ENCODE measurements at regions not wholly inside any gene's neighbourhood (a gene's known extent, or its start where the extent isn't known, plus 50 kb on each side); places are given as distances from the start of the nearest gene placed in this dataset.

GRCh38 chr1:109817881-109818270 is 54.2 kb upstream of the EPS8L3 start:
- no peak for TF ChIP-seq CTCF (IDR thresholded peaks at IDR 0.05; ENCODE audit: unreplicated experiment)
- Mint-ChIP-seq H3K36me3 (ENCODE audit: insufficient read depth) (peaks cover 2% of the 10 kb centered on the region), H3K27ac (no peak overlapping the region), H3K27me3 (peaks cover 4% of the 10 kb centered on the region), H3K9me3 (ENCODE audit: low read depth) (peaks cover 4% of the 10 kb centered on the region), H3K4me3 (ENCODE audit: low read depth) (no peak overlapping the region), H3K4me1 (ENCODE audit: low read depth) (no peaks in the 10 kb centered on the region)
- DNase-seq (ENCODE audit: low spot score, unreplicated experiment): no peak

GRCh38 chr1:109816975-109817535 is 53.3 kb upstream of the EPS8L3 start:
- Mint-ChIP-seq H3K27me3 (peaks cover 4% of the 10 kb centered on the region), H3K36me3 (ENCODE audit: insufficient read depth) (peaks cover 2% of the 10 kb centered on the region), H3K4me3 (ENCODE audit: low read depth) (no peak overlapping the region), H3K4me1 (ENCODE audit: low read depth) (no peaks in the 10 kb centered on the region), H3K27ac (peak overlapping the region; percentile 56), H3K9me3 (ENCODE audit: low read depth) (peaks cover 4% of the 10 kb centered on the region)
- no peak for DNase-seq (ENCODE audit: low spot score, unreplicated experiment)
- TF ChIP-seq CTCF (IDR thresholded peaks at IDR 0.05; ENCODE audit: unreplicated experiment): no peak

GRCh38 chr1:109816175-109816811 is 52.6 kb upstream of the EPS8L3 start:
- no peak for DNase-seq (ENCODE audit: low spot score, unreplicated experiment)
- TF ChIP-seq CTCF (IDR thresholded peaks at IDR 0.05; ENCODE audit: unreplicated experiment): no peak
- Mint-ChIP-seq H3K4me1 (ENCODE audit: low read depth) (no peaks in the 10 kb centered on the region), H3K9me3 (ENCODE audit: low read depth) (peaks cover 4% of the 10 kb centered on the region), H3K27me3 (peaks cover 4% of the 10 kb centered on the region), H3K36me3 (ENCODE audit: insufficient read depth) (peaks cover 2% of the 10 kb centered on the region), H3K27ac (no peak overlapping the region), H3K4me3 (ENCODE audit: low read depth) (no peak overlapping the region)

GRCh38 chr1:109815809-109816174 is 52.1 kb upstream of the EPS8L3 start:
- peaks cover 2% of the 10 kb centered on the region for H3K36me3 Mint-ChIP-seq (ENCODE audit: insufficient read depth)
- no peak overlapping the region for H3K4me3 Mint-ChIP-seq (ENCODE audit: low read depth)
- H3K4me1 Mint-ChIP-seq (ENCODE audit: low read depth): no peaks in the 10 kb centered on the region
- no peak for DNase-seq (ENCODE audit: low spot score, unreplicated experiment)
- TF ChIP-seq CTCF (IDR thresholded peaks at IDR 0.05; ENCODE audit: unreplicated experiment): no peak
- H3K27ac Mint-ChIP-seq: no peak overlapping the region
- H3K27me3 Mint-ChIP-seq: peaks cover under 1% of the 10 kb centered on the region
- peaks cover 4% of the 10 kb centered on the region for H3K9me3 Mint-ChIP-seq (ENCODE audit: low read depth)

- peaks cover 2% of the 10 kb centered on the region for H3K36me3 Mint-ChIP-seq (ENCODE audit: insufficient read depth)
- no peak for TF ChIP-seq CTCF (IDR thresholded peaks at IDR 0.05; ENCODE audit: unreplicated experiment)
Measured at GRCh38 chr1:109814993-109815786, 51.5 kb upstream of the EPS8L3 start.

More at GRCh38 chr1:109814993-109815786, 51.5 kb upstream of the EPS8L3 start:
- H3K27ac Mint-ChIP-seq: no peak overlapping the region
- no peaks in the 10 kb centered on the region for H3K4me1 Mint-ChIP-seq (ENCODE audit: low read depth)
- H3K27me3 Mint-ChIP-seq: no peaks in the 10 kb centered on the region
- peaks cover 4% of the 10 kb centered on the region for H3K9me3 Mint-ChIP-seq (ENCODE audit: low read depth)
- no peak overlapping the region for H3K4me3 Mint-ChIP-seq (ENCODE audit: low read depth)
- DNase-seq (ENCODE audit: low spot score, unreplicated experiment): no peak

All from progenitor cell of endocrine pancreas (in vitro differentiated cells).